IPS-18a (cell line): ENCODE measurements at regions not wholly inside any gene's neighbourhood (a gene's known extent, or its start where the extent isn't known, plus 50 kb on each side); places are given as distances from the start of the nearest gene placed in this dataset.

Experiments used
- H3K27ac ChIP-seq: one replicate; pipeline ENCODE4 v1.5.1; 2013; ENCODE audit warnings: low read length
- H3K27me3 ChIP-seq: one replicate; pipeline ENCODE4 v1.6.1; 2013; ENCODE audit warnings: mild to moderate bottlenecking, low read length; ENCODE audit not compliant: control insufficient read depth, insufficient read depth
- H3K36me3 ChIP-seq: one replicate; pipeline ENCODE4 v1.6.1; 2013; ENCODE audit warnings: low read depth, low read length; ENCODE audit not compliant: control insufficient read depth
- H3K4me1 ChIP-seq: one replicate; pipeline ENCODE4 v1.6.1; 2013; ENCODE audit warnings: low read depth, low read length; ENCODE audit not compliant: control insufficient read depth
- H3K4me3 ChIP-seq: one replicate; pipeline ENCODE4 v1.5.1; 2013; ENCODE audit warnings: low read length
- H3K9ac ChIP-seq: one replicate; pipeline ENCODE4 v1.6.1; 2013; ENCODE audit warnings: mild to moderate bottlenecking, low read length, moderate library complexity
- H3K9me3 ChIP-seq: one replicate; pipeline ENCODE4 v1.6.1; 2013; ENCODE audit warnings: low read depth, low read length; ENCODE audit not compliant: control insufficient read depth

DNA sequence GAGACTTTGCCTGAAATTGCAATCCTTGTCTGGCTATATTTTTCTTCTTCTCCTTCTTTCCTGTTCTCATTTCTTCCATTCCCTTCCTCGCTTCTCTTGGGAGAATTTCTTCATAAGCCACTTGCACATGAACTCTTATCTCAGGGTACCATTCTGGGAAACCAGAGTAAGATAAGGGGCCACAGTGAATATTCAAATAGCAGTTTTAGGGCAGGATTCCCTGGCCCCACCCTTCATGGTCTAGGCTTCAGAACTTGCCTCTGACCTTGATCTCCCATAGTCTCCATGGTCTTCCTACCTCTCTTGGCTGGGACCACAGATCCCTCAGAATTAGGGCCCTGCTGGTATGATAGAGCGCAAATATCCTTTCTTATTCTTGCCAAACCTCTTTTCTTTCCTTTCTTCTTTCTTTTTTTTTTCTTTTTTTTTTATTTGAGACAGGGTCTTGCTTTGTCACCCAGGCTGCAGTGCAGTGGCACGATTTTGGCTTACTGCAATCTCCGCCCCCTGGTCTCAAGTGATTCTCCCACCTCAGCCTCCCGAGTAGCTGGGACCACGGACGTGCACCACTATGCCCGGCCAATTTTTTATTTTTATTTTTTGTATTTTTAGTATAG, 123.0 kb upstream of the CITED2 start:
- H3K9me3 ChIP-seq, result no peaks in the 10 kb centered on the region
- peaks cover 6% of the 10 kb centered on the region for H3K4me1 ChIP-seq
- H3K27ac ChIP-seq, result no peak overlapping the region
- no peaks in the 10 kb centered on the region for H3K36me3 ChIP-seq
- H3K9ac ChIP-seq, result no peak overlapping the region
- no peaks in the 10 kb centered on the region for H3K27me3 ChIP-seq
- H3K4me3 ChIP-seq, result no peak overlapping the region

- no peak overlapping the region for H3K9ac ChIP-seq
Measured at GRCh38 chr6:139496654-139497344, 122.4 kb upstream of the CITED2 start.

GRCh38 chr6:139494376-139494990, 120.0 kb upstream of the CITED2 start:
- Histone ChIP-seq H3K4me1 (peaks cover 6% of the 10 kb centered on the region), H3K9ac (no peak overlapping the region), H3K9me3 (no peaks in the 10 kb centered on the region), H3K36me3 (no peaks in the 10 kb centered on the region), H3K4me3 (no peak overlapping the region), H3K27ac (no peak overlapping the region), H3K27me3 (no peaks in the 10 kb centered on the region)

More at GRCh38 chr6:139496654-139497344, 122.4 kb upstream of the CITED2 start:
- Histone ChIP-seq H3K27ac (no peak overlapping the region), H3K4me1 (peaks cover 6% of the 10 kb centered on the region), H3K4me3 (no peak overlapping the region), H3K27me3 (no peaks in the 10 kb centered on the region), H3K9me3 (no peaks in the 10 kb centered on the region), H3K36me3 (no peaks in the 10 kb centered on the region)

GRCh38 chr6:139490482-139490881, 116.0 kb upstream of the CITED2 start:
- H3K27me3 ChIP-seq, result no peaks in the 10 kb centered on the region
- H3K9ac ChIP-seq, result no peak overlapping the region
- no peak overlapping the region for H3K4me3 ChIP-seq
- no peak overlapping the region for H3K27ac ChIP-seq
- H3K36me3 ChIP-seq, result no peaks in the 10 kb centered on the region
- no peaks in the 10 kb centered on the region for H3K4me1 ChIP-seq
- no peaks in the 10 kb centered on the region for H3K9me3 ChIP-seq

DNA sequence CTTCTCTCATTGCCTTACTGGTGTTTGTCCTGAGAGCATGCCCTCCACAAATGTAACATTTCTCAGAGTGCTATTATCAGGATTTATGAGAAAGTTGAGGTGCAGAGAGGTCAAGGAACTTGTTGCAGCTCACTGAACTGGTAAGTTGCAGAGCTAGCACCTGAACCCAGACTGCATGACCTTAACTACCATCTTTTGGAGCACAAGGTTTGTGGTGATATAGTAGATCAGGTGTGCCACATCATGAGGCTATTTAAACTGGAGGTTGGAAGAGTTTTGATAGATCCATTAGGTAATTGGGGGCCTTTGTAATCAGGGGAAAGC, 112.0 kb upstream of the CITED2 start:
- Histone ChIP-seq H3K4me1 (peaks cover 16% of the 10 kb centered on the region), H3K4me3 (no peak overlapping the region), H3K9me3 (no peaks in the 10 kb centered on the region), H3K36me3 (no peaks in the 10 kb centered on the region), H3K27ac (no peak overlapping the region), H3K9ac (no peak overlapping the region), H3K27me3 (no peaks in the 10 kb centered on the region)

DNA sequence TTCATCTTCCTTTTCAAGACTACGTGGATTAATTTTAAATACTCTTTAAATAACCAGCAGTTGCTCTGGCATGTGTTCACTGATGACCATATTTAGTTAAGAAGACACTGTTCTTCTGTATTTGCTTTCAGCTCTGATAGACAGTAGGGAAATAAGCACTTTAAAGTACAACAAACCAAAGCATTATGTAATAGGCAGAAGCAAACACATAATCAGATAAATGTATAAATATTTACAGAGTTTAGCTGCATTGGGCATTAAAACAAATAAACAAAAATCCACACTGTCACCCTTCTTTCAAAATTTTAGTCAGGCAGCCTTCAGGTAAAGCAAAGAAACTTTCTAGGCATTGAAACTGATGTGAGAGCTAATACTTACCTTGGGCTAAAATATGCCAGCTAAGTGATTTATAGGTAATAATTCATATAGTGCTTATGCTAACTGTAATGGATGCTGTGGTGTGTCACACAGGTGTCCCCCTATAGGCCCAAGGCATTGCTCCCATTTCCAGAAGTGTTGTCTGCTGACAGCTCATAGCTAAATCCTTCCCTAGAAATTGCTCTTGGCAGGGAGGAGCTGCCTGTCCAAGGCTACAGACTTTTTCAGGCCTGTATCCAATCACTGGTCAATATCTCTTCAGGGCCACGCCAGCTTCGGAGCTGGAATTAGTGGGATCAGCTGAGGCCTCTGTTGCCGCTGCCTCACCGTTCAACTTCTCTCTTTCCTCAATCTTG, 111.5 kb upstream of the CITED2 start:
- Histone ChIP-seq H3K27me3 (no peaks in the 10 kb centered on the region), H3K4me3 (no peak overlapping the region), H3K4me1 (peaks cover 18% of the 10 kb centered on the region), H3K9me3 (no peaks in the 10 kb centered on the region), H3K9ac (no peak overlapping the region), H3K36me3 (no peaks in the 10 kb centered on the region), H3K27ac (no peak overlapping the region)

DNA sequence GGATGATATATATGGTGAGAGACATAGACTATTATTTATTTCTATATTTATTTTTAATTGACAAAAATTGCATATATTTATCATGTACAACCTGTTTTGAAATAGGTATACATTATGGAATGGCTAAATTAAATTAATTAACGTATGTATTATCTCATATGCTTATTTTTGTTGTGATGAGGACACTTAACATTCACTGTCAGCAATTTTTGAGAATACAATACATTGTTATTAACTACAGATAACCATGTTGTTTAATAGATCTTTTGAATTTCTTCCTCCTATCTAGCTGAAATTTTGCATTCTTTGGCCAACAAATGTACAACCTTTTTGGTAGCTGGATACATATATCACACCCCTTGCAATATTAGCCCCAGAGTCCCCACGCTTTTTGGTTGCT, 110.7 kb upstream of the CITED2 start:
- no peaks in the 10 kb centered on the region for H3K9me3 ChIP-seq
- no peaks in the 10 kb centered on the region for H3K27me3 ChIP-seq
- no peak overlapping the region for H3K9ac ChIP-seq
- peaks cover 25% of the 10 kb centered on the region for H3K4me1 ChIP-seq
- no peak overlapping the region for H3K27ac ChIP-seq
- H3K36me3 ChIP-seq, result no peaks in the 10 kb centered on the region
- H3K4me3 ChIP-seq, result no peak overlapping the region

DNA sequence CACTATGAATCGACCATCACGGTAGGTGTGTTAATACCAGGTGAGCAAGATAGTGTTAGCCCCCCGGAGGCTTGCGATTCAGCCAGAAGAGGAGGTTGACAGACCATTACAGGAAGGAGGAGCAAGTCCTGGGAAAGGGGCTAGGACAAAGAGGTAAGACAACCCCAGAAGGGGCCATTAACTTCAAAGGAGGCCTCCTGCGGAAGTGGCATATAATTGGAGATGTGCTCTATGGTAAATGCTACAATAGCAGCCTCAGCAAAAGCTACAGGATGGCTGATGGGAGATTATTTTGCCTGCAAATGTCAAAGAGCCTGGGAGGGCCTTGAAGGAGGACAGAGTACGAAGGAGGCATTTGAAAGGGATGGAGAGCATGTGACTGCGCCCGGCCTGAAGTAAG, 108.6 kb upstream of the CITED2 start:
- H3K4me3 ChIP-seq, result no peak overlapping the region
- no peak overlapping the region for H3K9ac ChIP-seq
- H3K36me3 ChIP-seq, result no peaks in the 10 kb centered on the region
- H3K9me3 ChIP-seq, result no peaks in the 10 kb centered on the region
- no peak overlapping the region for H3K27ac ChIP-seq
- no peaks in the 10 kb centered on the region for H3K27me3 ChIP-seq
- H3K4me1 ChIP-seq, result peaks cover 38% of the 10 kb centered on the region

- H3K27me3 ChIP-seq, result no peaks in the 10 kb centered on the region
- H3K4me3 ChIP-seq, result no peak overlapping the region
- H3K4me1 ChIP-seq, result peaks cover 46% of the 10 kb centered on the region
- no peak overlapping the region for H3K27ac ChIP-seq
- no peaks in the 10 kb centered on the region for H3K36me3 ChIP-seq
- H3K9me3 ChIP-seq, result no peaks in the 10 kb centered on the region
- no peak overlapping the region for H3K9ac ChIP-seq
Measured at GRCh38 chr6:139482287-139482686, 107.8 kb upstream of the CITED2 start.

- Histone ChIP-seq H3K4me1 (peaks cover 60% of the 10 kb centered on the region), H3K4me3 (no peak overlapping the region), H3K27ac (no peak overlapping the region), H3K9ac (no peak overlapping the region), H3K27me3 (no peaks in the 10 kb centered on the region), H3K36me3 (no peaks in the 10 kb centered on the region), H3K9me3 (no peaks in the 10 kb centered on the region)
Measured at GRCh38 chr6:139480356-139481165, 106.1 kb upstream of the CITED2 start.
